ENCODE measurements at regions not wholly inside any gene's neighbourhood (a gene's known extent, or its start where the extent isn't known, plus 50 kb on each side); places are given as distances from the start of the nearest gene placed in this dataset.
"Not testable (repeated sequence)": the region's sequence is repeated elsewhere in the genome, so short reads cannot be mapped to it uniquely, and the experiment has no call there.

DNA sequence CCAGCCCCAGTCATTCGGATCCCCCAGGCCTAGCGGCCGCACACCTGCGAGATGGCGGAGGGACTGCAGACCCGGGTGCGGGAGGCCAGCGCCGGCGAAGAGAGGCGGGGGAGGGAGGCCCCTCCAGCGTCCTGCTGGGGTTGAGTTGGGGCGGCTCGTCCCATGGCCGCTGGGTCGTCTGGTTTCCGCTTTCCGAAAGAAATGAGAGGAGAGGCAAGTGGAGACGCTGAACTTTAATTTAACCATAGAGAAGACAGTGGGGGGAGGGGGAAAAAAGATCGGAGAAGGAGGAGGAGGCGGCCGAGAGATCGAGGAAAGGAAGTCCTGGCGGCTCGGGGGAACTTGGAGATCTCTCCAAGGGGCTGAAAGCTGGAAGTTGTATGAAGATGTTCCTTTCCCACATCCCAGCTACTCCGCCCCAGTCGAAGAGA lies 967.7 kb upstream of the DEFB115 start:
- not testable (repeated sequence) for H2AFZ ChIP-seq (ENCODE audit: low read length); H3K27ac ChIP-seq (ENCODE audit: insufficient read length, low read depth, low read length)
- WGBS (ENCODE audit: extremely low coverage, insufficient read length, low lambda C conversion rate), result no CpG with 5 or more reads among the region's 27 CpGs

DNA sequence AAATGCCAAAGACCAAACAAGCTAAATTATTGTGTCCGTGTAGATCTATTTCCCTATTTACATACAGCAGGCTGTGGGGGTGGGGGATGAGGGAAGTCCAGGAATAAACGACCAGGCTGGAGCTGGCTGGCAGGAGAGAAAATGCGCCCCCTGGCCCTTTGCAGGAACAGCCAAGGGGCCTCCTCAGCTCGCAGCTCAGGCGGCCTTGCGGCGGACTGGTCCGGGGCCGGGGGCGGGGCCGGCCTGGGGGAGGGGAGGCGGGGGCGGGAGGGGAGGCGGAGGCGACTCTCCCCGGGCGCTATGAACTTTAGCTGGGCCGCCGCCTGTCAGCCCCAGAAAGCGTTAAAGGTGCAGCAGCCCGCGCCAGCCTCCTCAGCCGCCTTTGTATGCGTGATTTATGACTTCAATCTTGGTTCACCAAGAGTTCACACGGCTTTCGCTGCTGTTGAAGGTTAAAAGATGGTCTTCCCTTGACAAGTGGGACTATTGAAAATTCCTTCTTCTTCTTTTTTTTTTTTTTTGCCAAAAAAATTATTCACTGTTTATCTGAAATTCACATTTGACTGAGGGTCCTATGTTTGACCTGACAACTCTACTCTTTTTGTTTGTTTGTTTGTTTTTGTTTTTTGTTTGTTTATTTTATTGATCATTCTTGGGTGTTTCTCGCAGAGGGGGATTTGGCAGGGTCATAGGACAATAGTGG lies 967.0 kb upstream of the DEFB115 start:
- H3K56ac ChIP-seq (ENCODE audit: insufficient read length, low read depth, low read length); H3K79me1 ChIP-seq (ENCODE audit: insufficient read depth, low read depth, low read length, poor library complexity, severe bottlenecking); H3K79me2 ChIP-seq (ENCODE audit: insufficient read depth, low read length); H2BK5ac ChIP-seq (ENCODE audit: insufficient read length, low read length); H2BK120ac ChIP-seq (ENCODE audit: low read depth, low read length, poor library complexity, severe bottlenecking); H3K27me3 ChIP-seq (ENCODE audit: insufficient read depth, low read length); H3K4me1 ChIP-seq (ENCODE audit: insufficient read depth, low read length); H3T11ph ChIP-seq (ENCODE audit: low read length); H4K91ac ChIP-seq (ENCODE audit: insufficient read length, low read depth, low read length); H3K18ac ChIP-seq (ENCODE audit: insufficient read length, low read depth, low read length); H3K27me3 Mint-ChIP-seq (ENCODE audit: low read depth); H2AK5ac ChIP-seq (ENCODE audit: insufficient read length, low read length); H3K4me2 ChIP-seq (ENCODE audit: insufficient read depth, insufficient read length, low read length); H4K5ac ChIP-seq (ENCODE audit: insufficient read length, low read depth, low read length); H4K20me1 ChIP-seq (ENCODE audit: control insufficient read depth, insufficient read depth, insufficient read length); H3K23me2 ChIP-seq (ENCODE audit: insufficient read length, low read depth, low read length, poor library complexity, severe bottlenecking); H4K8ac ChIP-seq (replicated peaks; ENCODE audit: insufficient read length, low read depth, low read length); H2BK15ac ChIP-seq (ENCODE audit: low read depth, low read length); H3K4ac ChIP-seq (ENCODE audit: low read depth, low read length); H3K27ac Mint-ChIP-seq; H2BK20ac ChIP-seq (ENCODE audit: low read depth, low read length, poor library complexity, severe bottlenecking); H2AFZ ChIP-seq (ENCODE audit: low read length); H2BK12ac ChIP-seq (ENCODE audit: insufficient read length, low read depth, low read length); H3K14ac ChIP-seq (ENCODE audit: insufficient read depth, low read length); H3K27ac ChIP-seq (ENCODE audit: insufficient read length, low read depth, low read length); H3K9ac ChIP-seq (ENCODE audit: extremely low read depth, insufficient read length, low read length); H3K4me1 Mint-ChIP-seq; H3K23ac ChIP-seq (ENCODE audit: insufficient read length, low read depth, low read length): not testable (repeated sequence)
- Mint-ChIP-seq H3K9me3 (peaks cover 80 to 88% of the 10 kb centered on the region in 2 experiments), H3K36me3 (ENCODE audit: insufficient read depth in 1 of 3, low read depth in 3 of 3) (peaks cover 17 to 24% (median 23%) of the 10 kb centered on the region in 3 experiments; a peak in 6 of 7 replicates), H3K4me3 (peak overlapping the region in 1 of 2 experiments; percentile 33; a peak in 1 of 5 replicates)
- peaks cover 32% of the 10 kb centered on the region for H3K9me3 ChIP-seq (ENCODE audit: control insufficient read depth, low read depth, low read length)
- no CpG with 5 or more reads among the region's 27 CpGs for WGBS (ENCODE audit: extremely low coverage, insufficient read length, low lambda C conversion rate)
- DNase-seq, result peak; percentile 52

More for the DNA sequence above, 967.7 kb upstream of the DEFB115 start:
- H3K18ac ChIP-seq (ENCODE audit: insufficient read length, low read depth, low read length); H3K56ac ChIP-seq (ENCODE audit: insufficient read length, low read depth, low read length); H3K23me2 ChIP-seq (ENCODE audit: insufficient read length, low read depth, low read length, poor library complexity, severe bottlenecking); H3K4me1 ChIP-seq (ENCODE audit: insufficient read depth, low read length); H3K4me2 ChIP-seq (ENCODE audit: insufficient read depth, insufficient read length, low read length); H2AK5ac ChIP-seq (ENCODE audit: insufficient read length, low read length); H2BK20ac ChIP-seq (ENCODE audit: low read depth, low read length, poor library complexity, severe bottlenecking); H3K9ac ChIP-seq (ENCODE audit: extremely low read depth, insufficient read length, low read length); H3K27me3 Mint-ChIP-seq (ENCODE audit: low read depth); H3K27ac Mint-ChIP-seq; H3K4me1 Mint-ChIP-seq; H3K4me3 Mint-ChIP-seq; H3K14ac ChIP-seq (ENCODE audit: insufficient read depth, low read length); H2BK12ac ChIP-seq (ENCODE audit: insufficient read length, low read depth, low read length); H2BK120ac ChIP-seq (ENCODE audit: low read depth, low read length, poor library complexity, severe bottlenecking); H3K27me3 ChIP-seq (ENCODE audit: insufficient read depth, low read length); H3K79me1 ChIP-seq (ENCODE audit: insufficient read depth, low read depth, low read length, poor library complexity, severe bottlenecking); H2BK15ac ChIP-seq (ENCODE audit: low read depth, low read length); H4K5ac ChIP-seq (ENCODE audit: insufficient read length, low read depth, low read length); H3K4ac ChIP-seq (ENCODE audit: low read depth, low read length); H3K79me2 ChIP-seq (ENCODE audit: insufficient read depth, low read length); H3K23ac ChIP-seq (ENCODE audit: insufficient read length, low read depth, low read length); H4K20me1 ChIP-seq (ENCODE audit: control insufficient read depth, insufficient read depth, insufficient read length); H3T11ph ChIP-seq (ENCODE audit: low read length); DNase-seq; H4K91ac ChIP-seq (ENCODE audit: insufficient read length, low read depth, low read length); H2BK5ac ChIP-seq (ENCODE audit: insufficient read length, low read length); H4K8ac ChIP-seq (replicated peaks; ENCODE audit: insufficient read length, low read depth, low read length): not testable (repeated sequence)
- Mint-ChIP-seq H3K36me3 (ENCODE audit: insufficient read depth in 1 of 3, low read depth in 3 of 3) (peaks cover 15 to 25% (median 24%) of the 10 kb centered on the region in 3 experiments; a peak in 6 of 7 replicates), H3K9me3 (peaks cover 80 to 87% of the 10 kb centered on the region in 2 experiments)
- peaks cover 32% of the 10 kb centered on the region for H3K9me3 ChIP-seq (ENCODE audit: control insufficient read depth, low read depth, low read length)
